GM23338 (cell line): ENCODE measurements at regions not wholly inside any gene's neighbourhood (a gene's known extent, or its start where the extent isn't known, plus 50 kb on each side); places are given as distances from the start of the nearest gene placed in this dataset.

Experiments used
- ATAC-seq: fragments of 200-7000 bp; cut with Tn5 transposase; 3 replicates; pipeline ENCODE4 v1.9.1; 2020
- DNase-seq: peaks from one replicate; pipeline ENCODE4 v3.0.0-alpha.2; 2015; ENCODE audit warnings: low spot score
- H2AFZ ChIP-seq: fragments of 200-600 bp; sonication (generic); 2 replicates; pipeline ENCODE4 v1.8.0; 2016; ENCODE audit warnings: antibody characterized with exemption, mild to moderate bottlenecking, moderate library complexity
- H3F3A ChIP-seq: fragments of 200-600 bp; sonication (generic); replicated peaks from 2 replicates; pipeline ENCODE4 v1.8.0; 2017; ENCODE audit warnings: antibody characterized with exemption, mixed run types, low read depth
- H3K27ac ChIP-seq: fragments of 200-600 bp; sonication (generic); 2 replicates; pipeline ENCODE4 v1.6.1; 2016; ENCODE audit warnings: low read depth
- H3K27me3 ChIP-seq: fragments of 200-600 bp; sonication (generic); 2 replicates; pipeline ENCODE4 v1.8.0; 2016; ENCODE audit warnings: mild to moderate bottlenecking, mixed run types, moderate library complexity; ENCODE audit not compliant: insufficient read depth
- H3K36me3 ChIP-seq: fragments of 200-600 bp; sonication (generic); 2 replicates; pipeline ENCODE4 v1.8.0; 2016; ENCODE audit warnings: mild to moderate bottlenecking; ENCODE audit not compliant: insufficient read depth
- H3K4me1 ChIP-seq: fragments of 200-600 bp; sonication (generic); 2 replicates; pipeline ENCODE4 v1.8.0; 2016; ENCODE audit warnings: mild to moderate bottlenecking, moderate library complexity; ENCODE audit not compliant: insufficient read depth
- H3K4me2 ChIP-seq: fragments of 200-600 bp; sonication (generic); 2 replicates; pipeline ENCODE4 v1.7.1; 2017; ENCODE audit warnings: mixed run types
- H3K4me3 ChIP-seq: fragments of 200-600 bp; sonication (generic); 2 replicates; pipeline ENCODE4 v1.6.1; 2016; ENCODE audit warnings: mixed run types
- H3K79me2 ChIP-seq: fragments of 200-600 bp; sonication (generic); replicated peaks from 2 replicates; pipeline ENCODE4 v1.8.0; 2017; ENCODE audit warnings: mild to moderate bottlenecking; ENCODE audit not compliant: insufficient read depth
- H3K9me2 ChIP-seq: fragments of 200-600 bp; sonication (generic); 2 replicates; pipeline ENCODE4 v1.8.0; 2017; ENCODE audit not compliant: insufficient read depth
- H4K20me1 ChIP-seq: fragments of 200-600 bp; sonication (generic); replicated peaks from 2 replicates; pipeline ENCODE4 v1.8.0; 2017; ENCODE audit warnings: mild to moderate bottlenecking; ENCODE audit not compliant: insufficient read depth
- H3K27ac Mint-ChIP-seq: 2 replicates; pipeline ENCODE4 v1.8.0; 2020; ENCODE audit warnings: inconsistent platforms, mild to moderate bottlenecking, moderate library complexity, mixed read lengths
- H3K27me3 Mint-ChIP-seq: 3 replicates; pipeline ENCODE4 v1.8.0; 2022; ENCODE audit warnings: low read depth, mild to moderate bottlenecking, moderate library complexity, mixed read lengths, inconsistent platforms; ENCODE audit not compliant: insufficient read depth, poor library complexity
- H3K36me3 Mint-ChIP-seq: 3 replicates; pipeline ENCODE4 v1.8.0; 2021; ENCODE audit warnings: low read depth, mild to moderate bottlenecking, inconsistent platforms, moderate library complexity, mixed read lengths
- H3K4me1 Mint-ChIP-seq: 3 replicates; pipeline ENCODE4 v1.8.0; 2020; ENCODE audit warnings: mild to moderate bottlenecking, inconsistent platforms, mixed read lengths
- H3K4me3 Mint-ChIP-seq: 3 replicates; pipeline ENCODE4 v1.8.0; 2021; ENCODE audit warnings: moderate library complexity, mild to moderate bottlenecking, inconsistent platforms, mixed read lengths
- H3K9me3 Mint-ChIP-seq: 3 replicates; pipeline ENCODE4 v1.8.0; 2020; ENCODE audit warnings: moderate library complexity, mild to moderate bottlenecking, inconsistent platforms, mixed read lengths
- CREB1 ChIP-seq: fragments of 250-450 bp; sonication (Bioruptor Pico); IDR thresholded peaks from 2 replicates; pipeline ENCODE4 v1.5.0; 2020; ENCODE audit warnings: low read depth, mild to moderate bottlenecking, moderate library complexity
- CTCF ChIP-seq, 2 experiments: fragments of 200-600 bp in 1 of 2; sonication (generic) in 1 of 2; conservative IDR thresholded peaks; 2 replicates each; pipeline versions ENCODE4 v1.5.1 to v1.6.1; 2016 to 2017; ENCODE audit warnings: antibody characterized with exemption in 2 of 2, low read depth in 2 of 2, mild to moderate bottlenecking in 2 of 2, moderate library complexity in 1 of 2
- ETS1 ChIP-seq: IDR thresholded peaks from 2 replicates; pipeline ENCODE4 v1.6.1; 2016; ENCODE audit warnings: antibody characterized with exemption
- EZH2 ChIP-seq: fragments of 200-600 bp; sonication (generic); IDR thresholded peaks from one replicate; pipeline ENCODE4 v1.8.0; 2017; ENCODE audit warnings: antibody characterized with exemption, mild to moderate bottlenecking, low read depth; ENCODE audit not compliant: unreplicated experiment
- EZH2phosphoT487 ChIP-seq: fragments of 200-600 bp; sonication (generic); IDR thresholded peaks from one replicate; pipeline ENCODE4 v1.8.1; 2018; ENCODE audit warnings: antibody characterized with exemption; ENCODE audit not compliant: unreplicated experiment
- JUNB ChIP-seq: IDR thresholded peaks from one replicate; pipeline ENCODE4 v1.6.1; 2016; ENCODE audit warnings: antibody characterized with exemption; ENCODE audit not compliant: unreplicated experiment
- NANOG ChIP-seq: IDR thresholded peaks from 2 replicates; pipeline ENCODE4 v1.6.1; 2016; ENCODE audit warnings: antibody characterized with exemption, borderline replicate concordance
- POLR2AphosphoS5 ChIP-seq: IDR thresholded peaks from 2 replicates; pipeline ENCODE4 v1.6.1; 2016; ENCODE audit warnings: antibody characterized with exemption, low read depth
- REST ChIP-seq: IDR thresholded peaks from one replicate; pipeline ENCODE4 v1.6.1; 2018; ENCODE audit warnings: antibody characterized with exemption; ENCODE audit not compliant: unreplicated experiment
- STAT1 ChIP-seq: IDR thresholded peaks from one replicate; pipeline ENCODE4 v1.6.1; 2016; ENCODE audit warnings: antibody characterized with exemption; ENCODE audit not compliant: unreplicated experiment
- ZNF114 ChIP-seq: fragments of 250-450 bp; sonication (Bioruptor Pico); IDR thresholded peaks from 2 replicates; pipeline ENCODE4 v1.5.0; 2020; ENCODE audit warnings: mild to moderate bottlenecking, moderate library complexity
- ZNF331 ChIP-seq: fragments of 250-450 bp; sonication (Bioruptor Pico); IDR thresholded peaks from 2 replicates; pipeline ENCODE4 v1.5.0; 2020; ENCODE audit warnings: low read depth, mild to moderate bottlenecking, moderate library complexity
- ZNF462 ChIP-seq: fragments of 250-450 bp; sonication (Bioruptor Pico); IDR thresholded peaks from 2 replicates; pipeline ENCODE4 v1.5.0; 2020; ENCODE audit warnings: mild to moderate bottlenecking, moderate library complexity

GRCh38 chr1:79524126-79524525 is 517.6 kb upstream of the ADGRL4 start:
- Histone ChIP-seq H3K4me2 (no peak overlapping the region), H4K20me1 (no peaks in the 10 kb centered on the region), H3K79me2 (no peaks in the 10 kb centered on the region), H3K4me3 (no peak overlapping the region), H3K9me2 (no peaks in the 10 kb centered on the region), H3F3A (no peaks in the 10 kb centered on the region), H3K27ac (no peak overlapping the region), H3K4me1 (no peaks in the 10 kb centered on the region), H3K36me3 (no peaks in the 10 kb centered on the region), H3K27me3 (no peaks in the 10 kb centered on the region), H2AFZ (no peak overlapping the region)
- no peaks in the 10 kb centered on the region; the same call in 2 of the 3 replicates for H3K9me3 Mint-ChIP-seq
- no peaks in the 10 kb centered on the region for H3K27me3 Mint-ChIP-seq
- ATAC-seq (no peak), DNase-seq (no peak)
- TF ChIP-seq JUNB (no peak), POLR2AphosphoS5 (no peak), EZH2phosphoT487 (no peak), ZNF331 (no peak), NANOG (no peak), CREB1 (no peak), ETS1 (no peak), ZNF462 (CRISPR knock-in tag) (no peak), REST (no peak), CTCF (conservative IDR thresholded peaks at IDR 0.05; ENCODE audit: low read depth in 2 of 2) (no peak), STAT1 (no peak), ZNF114 (no peak), EZH2 (no peak)
- H3K36me3 Mint-ChIP-seq: no peaks in the 10 kb centered on the region
- H3K4me1 Mint-ChIP-seq: no peaks in the 10 kb centered on the region
- no peak overlapping the region for H3K27ac Mint-ChIP-seq
- H3K4me3 Mint-ChIP-seq: no peak overlapping the region
